ENCODE measurements at regions not wholly inside any gene's neighbourhood (a gene's known extent, or its start where the extent isn't known, plus 50 kb on each side); places are given as distances from the start of the nearest gene placed in this dataset.

DNA sequence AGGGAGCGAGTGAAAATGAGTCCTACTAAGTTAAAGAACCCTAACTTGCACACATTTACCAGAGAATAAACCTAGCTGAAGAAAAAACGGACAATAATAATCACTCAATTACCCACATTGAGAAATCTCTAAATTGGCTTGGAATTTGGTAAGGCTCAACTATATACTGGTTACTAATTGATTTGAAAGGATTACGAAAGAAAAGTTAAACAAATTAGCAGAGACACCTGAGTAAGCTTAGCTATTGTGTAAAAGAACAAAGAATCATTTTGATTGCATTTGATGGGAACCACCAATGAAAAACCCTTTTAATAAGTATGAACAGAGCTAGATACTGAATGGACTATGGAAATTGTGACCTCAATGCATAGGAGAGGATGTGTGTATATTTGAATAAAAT lies 118.6 kb upstream of the ADGRF1 start:
- no peak for TF ChIP-seq ZFX (IDR thresholded peaks at IDR 0.05; ENCODE audit: borderline replicate concordance)
- TF ChIP-seq, protein P1, sequence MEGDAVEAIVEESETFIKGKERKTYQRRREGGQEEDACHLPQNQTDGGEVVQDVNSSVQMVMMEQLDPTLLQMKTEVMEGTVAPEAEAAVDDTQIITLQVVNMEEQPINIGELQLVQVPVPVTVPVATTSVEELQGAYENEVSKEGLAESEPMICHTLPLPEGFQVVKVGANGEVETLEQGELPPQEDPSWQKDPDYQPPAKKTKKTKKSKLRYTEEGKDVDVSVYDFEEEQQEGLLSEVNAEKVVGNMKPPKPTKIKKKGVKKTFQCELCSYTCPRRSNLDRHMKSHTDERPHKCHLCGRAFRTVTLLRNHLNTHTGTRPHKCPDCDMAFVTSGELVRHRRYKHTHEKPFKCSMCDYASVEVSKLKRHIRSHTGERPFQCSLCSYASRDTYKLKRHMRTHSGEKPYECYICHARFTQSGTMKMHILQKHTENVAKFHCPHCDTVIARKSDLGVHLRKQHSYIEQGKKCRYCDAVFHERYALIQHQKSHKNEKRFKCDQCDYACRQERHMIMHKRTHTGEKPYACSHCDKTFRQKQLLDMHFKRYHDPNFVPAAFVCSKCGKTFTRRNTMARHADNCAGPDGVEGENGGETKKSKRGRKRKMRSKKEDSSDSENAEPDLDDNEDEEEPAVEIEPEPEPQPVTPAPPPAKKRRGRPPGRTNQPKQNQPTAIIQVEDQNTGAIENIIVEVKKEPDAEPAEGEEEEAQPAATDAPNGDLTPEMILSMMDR (IDR thresholded peaks at IDR 0.05): no peak
- no peak overlapping the region for H3K27ac ChIP-seq

DNA sequence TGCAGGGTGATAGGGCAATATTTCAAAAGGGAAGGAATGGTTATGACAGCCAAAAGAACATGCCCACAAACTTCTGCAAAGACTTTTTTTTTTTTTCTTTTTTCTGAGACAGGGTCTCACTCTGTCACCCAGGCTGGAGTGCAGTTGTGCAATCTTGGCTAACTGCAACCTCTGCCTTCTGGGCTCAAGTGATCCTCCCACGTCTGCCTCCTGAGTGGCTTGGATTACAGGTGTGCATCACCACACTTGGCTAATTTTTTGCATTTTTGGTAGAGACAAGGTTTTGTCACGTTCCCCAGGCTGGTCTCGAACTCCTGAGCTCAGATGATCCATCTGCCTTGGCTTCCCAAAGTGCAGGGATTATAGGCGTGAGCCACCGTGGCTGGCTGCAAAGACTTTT lies 117.6 kb upstream of the ADGRF1 start:
- no peak overlapping the region for H3K27ac ChIP-seq
- TF ChIP-seq, protein P1 (IDR thresholded peaks at IDR 0.05): no peak
- TF ChIP-seq ZFX (IDR thresholded peaks at IDR 0.05; ENCODE audit: borderline replicate concordance): no peak

DNA sequence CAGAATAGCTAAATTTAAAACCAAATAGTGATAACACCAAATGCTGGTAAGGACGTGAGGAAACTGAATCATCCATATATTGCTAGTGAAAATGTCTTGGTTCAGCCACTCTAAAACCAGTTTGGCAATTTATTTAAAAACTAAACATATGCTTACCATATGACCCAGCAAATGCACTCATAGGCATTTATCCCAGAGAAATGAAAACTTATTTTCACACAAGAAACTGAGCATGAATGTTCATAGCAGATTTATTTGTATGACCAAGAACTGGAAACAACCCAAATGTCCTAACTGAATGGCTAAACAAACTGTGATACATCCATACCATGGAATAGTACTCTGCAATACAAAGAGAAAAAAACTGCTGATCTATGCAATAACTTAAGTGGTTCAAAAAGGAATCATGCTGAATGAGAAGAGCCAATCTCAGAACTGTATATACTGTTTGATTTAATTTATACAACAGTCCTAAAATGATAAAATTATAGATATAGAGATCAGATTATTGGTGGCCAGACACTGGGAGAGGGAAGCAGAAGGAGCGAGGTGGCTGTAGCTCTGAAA lies 115.6 kb upstream of the ADGRF1 start:
- no peak overlapping the region for H3K27ac ChIP-seq
- TF ChIP-seq, protein P1 (IDR thresholded peaks at IDR 0.05): no peak
- no peak for TF ChIP-seq ZFX (IDR thresholded peaks at IDR 0.05; ENCODE audit: borderline replicate concordance)

DNA sequence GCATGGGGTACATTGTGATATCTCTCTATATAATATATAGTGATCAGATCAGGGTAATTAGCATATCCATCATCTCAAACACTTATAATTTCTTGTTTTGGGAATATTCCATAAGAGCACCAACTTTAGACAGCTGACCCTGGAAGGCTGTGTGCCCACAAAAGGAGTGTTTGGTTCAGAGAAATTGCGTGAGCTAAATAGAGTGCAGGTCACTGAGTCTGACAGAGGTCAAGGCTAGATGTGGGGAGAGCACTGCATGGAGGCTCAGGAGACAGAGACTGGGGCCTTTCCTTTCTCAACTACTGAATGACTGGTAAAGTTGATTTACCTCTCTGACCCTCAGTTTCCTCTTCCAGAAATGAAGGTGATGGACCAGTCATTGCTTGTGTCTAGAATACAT lies 114.9 kb upstream of the ADGRF1 start:
- TF ChIP-seq, protein P1 (IDR thresholded peaks at IDR 0.05): no peak
- no peak for TF ChIP-seq ZFX (IDR thresholded peaks at IDR 0.05; ENCODE audit: borderline replicate concordance)
- H3K27ac ChIP-seq: no peak overlapping the region

DNA sequence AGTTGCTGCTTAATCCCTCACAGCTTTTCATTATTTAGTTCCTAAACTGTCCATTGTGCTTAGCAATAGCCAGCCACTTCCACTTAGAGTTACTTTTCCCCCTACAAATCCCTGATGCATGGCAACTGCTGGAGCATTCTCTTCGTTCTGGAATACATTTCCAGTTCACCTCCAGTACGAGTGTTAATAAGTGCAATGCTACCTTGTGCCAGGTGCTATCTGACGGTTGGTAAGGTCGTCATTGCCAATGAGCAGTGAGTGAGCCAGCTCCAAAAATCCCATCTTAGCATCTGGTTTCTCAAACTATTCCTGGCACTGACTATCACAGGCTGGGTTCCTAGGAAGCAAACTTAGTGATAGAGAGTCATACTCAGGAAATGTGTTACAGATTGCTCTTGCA lies 114.1 kb upstream of the ADGRF1 start:
- H3K27ac ChIP-seq: no peak overlapping the region
- TF ChIP-seq, protein P1 (IDR thresholded peaks at IDR 0.05): no peak
- TF ChIP-seq ZFX (IDR thresholded peaks at IDR 0.05; ENCODE audit: borderline replicate concordance): no peak

DNA sequence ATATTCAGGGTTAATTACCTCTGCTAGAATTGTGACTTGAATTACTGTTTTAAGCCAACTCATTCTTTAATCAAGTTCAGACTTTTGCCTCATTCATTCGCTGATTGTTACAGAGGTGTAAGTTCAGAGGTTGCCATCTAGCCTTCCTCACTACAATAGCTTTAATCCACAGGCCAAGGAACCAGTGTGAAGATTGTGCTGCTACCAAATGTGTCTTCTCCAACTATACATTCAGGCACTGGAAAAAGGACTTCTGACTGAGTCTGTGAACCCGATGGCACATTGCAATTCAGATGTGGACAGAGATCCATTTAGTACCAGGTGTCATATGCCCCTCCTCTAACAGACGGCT lies 111.2 kb upstream of the ADGRF1 start:
- TF ChIP-seq, protein P1 (IDR thresholded peaks at IDR 0.05): no peak
- no peak for TF ChIP-seq ZFX (IDR thresholded peaks at IDR 0.05; ENCODE audit: borderline replicate concordance)
- no peak overlapping the region for H3K27ac ChIP-seq

DNA sequence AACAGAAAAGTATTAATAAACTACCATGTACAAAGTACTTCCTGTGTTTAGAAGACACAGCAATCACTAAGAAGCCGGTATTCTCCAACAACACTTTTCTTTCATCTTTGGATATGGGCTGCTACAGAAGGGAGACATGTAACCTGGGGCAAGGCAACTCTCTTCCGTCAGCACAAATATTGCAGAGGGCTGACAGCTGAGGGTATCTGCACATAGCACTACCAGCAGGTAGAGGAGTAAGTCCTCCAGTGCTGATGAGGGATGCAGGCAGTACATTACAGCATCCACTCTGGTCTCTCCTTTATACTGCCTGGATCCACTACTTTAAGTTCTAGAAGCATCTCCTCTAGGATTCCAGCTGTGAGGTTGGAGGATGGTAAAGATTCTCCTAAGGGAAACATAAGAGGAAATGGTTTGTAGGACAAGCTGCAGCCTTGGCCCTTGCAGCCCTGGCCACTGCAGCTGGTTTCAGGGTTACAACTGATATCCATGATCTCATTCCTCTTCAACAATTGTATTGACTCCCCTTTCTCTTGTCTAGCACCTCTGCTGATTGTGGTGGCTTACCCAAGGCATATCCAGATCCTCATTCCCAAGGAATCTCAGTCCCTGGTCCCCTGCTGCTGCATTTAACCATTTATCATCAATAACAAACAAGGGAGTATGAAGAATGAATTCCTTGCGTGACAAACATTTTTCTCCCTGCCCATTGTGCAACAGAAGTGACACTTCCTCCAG lies 110.7 kb upstream of the ADGRF1 start:
- no peak overlapping the region for H3K27ac ChIP-seq

More for the DNA sequence above, 110.7 kb upstream of the ADGRF1 start:
- TF ChIP-seq, protein P1 (IDR thresholded peaks at IDR 0.05): no peak
- TF ChIP-seq ZFX (IDR thresholded peaks at IDR 0.05; ENCODE audit: borderline replicate concordance): no peak
